ENCODE measurements at regions not wholly inside any gene's neighbourhood (a gene's known extent, or its start where the extent isn't known, plus 50 kb on each side); places are given as distances from the start of the nearest gene placed in this dataset.

DNA sequence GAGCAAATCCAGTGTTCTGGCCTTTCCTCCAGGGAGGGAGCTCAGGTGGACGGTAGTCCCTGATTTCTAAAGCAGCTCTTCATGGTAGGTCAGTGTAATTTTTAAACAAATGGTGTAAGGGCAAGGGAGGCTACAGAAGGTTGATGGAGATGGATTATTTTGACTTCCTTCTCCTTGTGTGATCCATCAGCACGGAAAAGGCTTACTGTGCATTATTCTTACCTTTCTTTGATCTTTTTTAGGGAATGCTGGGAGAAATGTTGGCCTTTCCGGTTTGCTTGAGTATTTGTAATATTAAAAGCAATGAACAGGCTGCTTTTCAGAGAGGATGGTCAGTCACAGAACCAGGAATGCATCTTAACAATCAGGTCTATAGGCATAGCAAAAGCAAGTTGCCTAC is 487.0 kb upstream of the BTBD3 start:
- TF ChIP-seq, protein P1, sequence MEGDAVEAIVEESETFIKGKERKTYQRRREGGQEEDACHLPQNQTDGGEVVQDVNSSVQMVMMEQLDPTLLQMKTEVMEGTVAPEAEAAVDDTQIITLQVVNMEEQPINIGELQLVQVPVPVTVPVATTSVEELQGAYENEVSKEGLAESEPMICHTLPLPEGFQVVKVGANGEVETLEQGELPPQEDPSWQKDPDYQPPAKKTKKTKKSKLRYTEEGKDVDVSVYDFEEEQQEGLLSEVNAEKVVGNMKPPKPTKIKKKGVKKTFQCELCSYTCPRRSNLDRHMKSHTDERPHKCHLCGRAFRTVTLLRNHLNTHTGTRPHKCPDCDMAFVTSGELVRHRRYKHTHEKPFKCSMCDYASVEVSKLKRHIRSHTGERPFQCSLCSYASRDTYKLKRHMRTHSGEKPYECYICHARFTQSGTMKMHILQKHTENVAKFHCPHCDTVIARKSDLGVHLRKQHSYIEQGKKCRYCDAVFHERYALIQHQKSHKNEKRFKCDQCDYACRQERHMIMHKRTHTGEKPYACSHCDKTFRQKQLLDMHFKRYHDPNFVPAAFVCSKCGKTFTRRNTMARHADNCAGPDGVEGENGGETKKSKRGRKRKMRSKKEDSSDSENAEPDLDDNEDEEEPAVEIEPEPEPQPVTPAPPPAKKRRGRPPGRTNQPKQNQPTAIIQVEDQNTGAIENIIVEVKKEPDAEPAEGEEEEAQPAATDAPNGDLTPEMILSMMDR (IDR thresholded peaks at IDR 0.05) = no peak
- no peak for TF ChIP-seq POLR2A (IDR thresholded peaks at IDR 0.05)
